SK-N-MC (cell line): ENCODE measurements at regions not wholly inside any gene's neighbourhood (a gene's known extent, or its start where the extent isn't known, plus 50 kb on each side); places are given as distances from the start of the nearest gene placed in this dataset.

Experiments used
- DNase-seq: peaks from one replicate; pipeline ENCODE4 v3.0.0-alpha.2; 2011; ENCODE audit warnings: low read depth, low spot score
- H3K27ac ChIP-seq: fragments of 200-600 bp; sonication (generic); 2 replicates; pipeline ENCODE4 v1.5.1; 2016; ENCODE audit warnings: mixed run types
- H3K36me3 ChIP-seq: fragments of 200-600 bp; sonication (generic); 2 replicates; pipeline ENCODE4 v1.6.1; 2017; ENCODE audit warnings: antibody characterized with exemption, low read length, mixed read lengths; ENCODE audit not compliant: insufficient read depth
- H3K4me3 ChIP-seq: fragments of 200-600 bp; sonication (generic); 2 replicates; pipeline ENCODE4 v1.5.1; 2016
- H3K9ac ChIP-seq: fragments of 200-600 bp; sonication (generic); 2 replicates; pipeline ENCODE4 v1.8.0; 2017; ENCODE audit warnings: mixed run types, mixed read lengths; ENCODE audit not compliant: insufficient read length
- H3K9me3 ChIP-seq: fragments of 200-600 bp; sonication (generic); 2 replicates; pipeline ENCODE4 v1.6.1; 2017; ENCODE audit warnings: low read depth, mild to moderate bottlenecking, antibody characterized with exemption, low read length, moderate library complexity, mixed read lengths
- EZH2 ChIP-seq: fragments of 200-600 bp; sonication (generic); IDR thresholded peaks from one replicate; pipeline ENCODE4 v1.6.1; 2017; ENCODE audit warnings: antibody characterized with exemption
- FOXP2 ChIP-seq: optimal IDR thresholded peaks from 2 replicates; pipeline ENCODE3; 2011; ENCODE audit warnings: mild to moderate bottlenecking, moderate library complexity; ENCODE audit not compliant: insufficient read depth; ENCODE audit errors: extremely low read length, control extremely low read depth
- POLR2AphosphoS5 ChIP-seq: IDR thresholded peaks from 2 replicates; pipeline ENCODE4 v1.6.1; 2012; ENCODE audit warnings: mild to moderate bottlenecking, low read depth, low read length, borderline replicate concordance

GRCh38 chr14:94966868-94967267 lies 190.5 kb downstream of the DICER1 start:
- H3K9me3 ChIP-seq = no peaks in the 10 kb centered on the region
- TF ChIP-seq POLR2AphosphoS5 (no peak), EZH2 (no peak), FOXP2 (no peak)
- no peak overlapping the region for H3K27ac ChIP-seq
- no peak overlapping the region for H3K9ac ChIP-seq
- DNase-seq = no peak
- no peak overlapping the region for H3K4me3 ChIP-seq
- H3K36me3 ChIP-seq = no peaks in the 10 kb centered on the region

GRCh38 chr14:94966344-94966743 lies 191.0 kb downstream of the DICER1 start:
- Histone ChIP-seq H3K9ac (no peak overlapping the region), H3K36me3 (no peaks in the 10 kb centered on the region), H3K9me3 (no peaks in the 10 kb centered on the region), H3K27ac (no peak overlapping the region), H3K4me3 (no peak overlapping the region)
- no peak for TF ChIP-seq POLR2AphosphoS5
- no peak for TF ChIP-seq FOXP2
- no peak for DNase-seq

- no peak overlapping the region for H3K9ac ChIP-seq
- H3K4me3 ChIP-seq = no peak overlapping the region
- DNase-seq = no peak
- H3K9me3 ChIP-seq = no peaks in the 10 kb centered on the region
- no peak overlapping the region for H3K27ac ChIP-seq
- no peak for TF ChIP-seq POLR2AphosphoS5
- no peak for TF ChIP-seq EZH2
- TF ChIP-seq FOXP2 = no peak
- H3K36me3 ChIP-seq = no peaks in the 10 kb centered on the region
Observed at GRCh38 chr14:94965551-94966313, 191.6 kb downstream of the DICER1 start.

GRCh38 chr14:94964931-94965330 lies 192.4 kb downstream of the DICER1 start:
- Histone ChIP-seq H3K9me3 (no peaks in the 10 kb centered on the region), H3K36me3 (no peaks in the 10 kb centered on the region), H3K9ac (no peak overlapping the region), H3K27ac (no peak overlapping the region), H3K4me3 (no peak overlapping the region)
- TF ChIP-seq FOXP2 (no peak), POLR2AphosphoS5 (no peak), EZH2 (no peak)
- DNase-seq = no peak

- TF ChIP-seq FOXP2 (no peak), EZH2 (no peak), POLR2AphosphoS5 (no peak)
- Histone ChIP-seq H3K4me3 (no peak overlapping the region), H3K9me3 (no peaks in the 10 kb centered on the region), H3K36me3 (no peaks in the 10 kb centered on the region), H3K9ac (no peak overlapping the region), H3K27ac (no peak overlapping the region)
- DNase-seq = no peak
Observed at GRCh38 chr14:94964181-94964580, 193.1 kb downstream of the DICER1 start.

- no peak overlapping the region for H3K4me3 ChIP-seq
- no peak for DNase-seq
Observed at GRCh38 chr14:94963051-94963450, 193.1 kb upstream of the GSC start.

GRCh38 chr14:94962166-94962575 lies 192.3 kb upstream of the GSC start:
- no peak for DNase-seq
- Histone ChIP-seq H3K9me3 (no peaks in the 10 kb centered on the region), H3K4me3 (no peak overlapping the region), H3K36me3 (no peaks in the 10 kb centered on the region), H3K9ac (no peak overlapping the region), H3K27ac (no peak overlapping the region)
- TF ChIP-seq POLR2AphosphoS5 (no peak), EZH2 (no peak), FOXP2 (no peak)

More at GRCh38 chr14:94963051-94963450, 193.1 kb upstream of the GSC start:
- Histone ChIP-seq H3K36me3 (no peaks in the 10 kb centered on the region), H3K9ac (no peak overlapping the region), H3K27ac (no peak overlapping the region), H3K9me3 (no peaks in the 10 kb centered on the region)
- TF ChIP-seq POLR2AphosphoS5 (no peak), FOXP2 (no peak), EZH2 (no peak)

GRCh38 chr14:94961386-94962165 lies 191.7 kb upstream of the GSC start:
- TF ChIP-seq EZH2 (no peak), FOXP2 (no peak), POLR2AphosphoS5 (no peak)
- Histone ChIP-seq H3K9me3 (no peaks in the 10 kb centered on the region), H3K9ac (no peak overlapping the region), H3K4me3 (no peak overlapping the region), H3K27ac (no peak overlapping the region), H3K36me3 (no peaks in the 10 kb centered on the region)
- no peak for DNase-seq

- H3K9ac ChIP-seq = no peak overlapping the region
- no peaks in the 10 kb centered on the region for H3K36me3 ChIP-seq
- no peak overlapping the region for H3K27ac ChIP-seq
- no peaks in the 10 kb centered on the region for H3K9me3 ChIP-seq
- no peak overlapping the region for H3K4me3 ChIP-seq
- no peak for DNase-seq
- TF ChIP-seq FOXP2 = no peak
- TF ChIP-seq POLR2AphosphoS5 = no peak
- no peak for TF ChIP-seq EZH2
Observed at GRCh38 chr14:94960285-94961001, 190.5 kb upstream of the GSC start.
